B cell (primary cell): ENCODE measurements at regions not wholly inside any gene's neighbourhood (a gene's known extent, or its start where the extent isn't known, plus 50 kb on each side); places are given as distances from the start of the nearest gene placed in this dataset.

Experiments
- ATAC-seq: fragments of 200-7000 bp; cut with Tn5 transposase; one replicate; pipeline ENCODE4 v1.10.0; 2021; ENCODE audit warnings: low read depth, mild to moderate bottlenecking, moderate number of reproducible peaks, moderate library complexity
- CTCF ChIA-PET: fragments of 350-600 bp; sonication (Branson Sonifier 250); formaldehyde crosslinking; loops from one replicate; lab custom pipeline; 2021; ENCODE audit warnings: antibody characterized with exemption, inconsistent platforms; lab: Charles Lee
- POLR2A ChIA-PET: fragments of 350-600 bp; sonication (Branson Sonifier 250); formaldehyde crosslinking; loops from one replicate; lab custom pipeline; 2021; ENCODE audit warnings: antibody characterized with exemption; lab: Charles Lee
- DNase-seq: peaks from one replicate; pipeline ENCODE4 v3.0.0; 2013
- H2AFZ ChIP-seq: 2 replicates; pipeline ENCODE4 v1.6.1; 2012; ENCODE audit warnings: mild to moderate bottlenecking, low read depth, low read length; ENCODE audit not compliant: insufficient read depth, poor library complexity, severe bottlenecking
- H3K27ac ChIP-seq, 2 donors: 1 replicate in 1 of 2; 2 replicates in 1 of 2; pipeline ENCODE4 v1.5.1; 2012 to 2013; ENCODE audit warnings: low read length in 2 of 2, mild to moderate bottlenecking in 2 of 2, moderate library complexity in 1 of 2
- H3K27me3 ChIP-seq, 4 experiments: fragments of 200-600 bp in 1 of 4; sonication (generic) in 1 of 4; replicated peaks in 1 of 4; 1 replicate in 2 of 4; 2 replicates in 2 of 4; pipeline versions ENCODE4 v1.6.1 to v1.7.0; 2013 to 2016; ENCODE audit warnings: low read length in 3 of 4, mild to moderate bottlenecking in 2 of 4, mixed read lengths in 1 of 4, moderate library complexity in 1 of 4; ENCODE audit not compliant: insufficient read depth in 4 of 4, control insufficient read depth in 3 of 4; ENCODE audit errors: control extremely low read depth in 1 of 4
- H3K36me3 ChIP-seq, 2 experiments: replicated peaks in 1 of 2; 1 replicate in 1 of 2; 2 replicates in 1 of 2; pipeline versions ENCODE4 v1.6.1 to v1.7.1; 2013; ENCODE audit warnings: low read length in 1 of 2; ENCODE audit not compliant: insufficient read depth in 2 of 2, control insufficient read depth in 1 of 2; ENCODE audit errors: control extremely low read depth in 1 of 2, extremely low read depth in 1 of 2
- H3K4me1 ChIP-seq, 2 donors: fragments of 200-600 bp in 1 of 2; sonication (generic) in 1 of 2; 1 replicate in 1 of 2; 2 replicates in 1 of 2; pipeline versions ENCODE4 v1.5.1 to v1.6.1; 2013 to 2017; ENCODE audit warnings: low read length in 2 of 2; ENCODE audit not compliant: control insufficient read depth in 2 of 2, insufficient read depth in 2 of 2
- H3K4me2 ChIP-seq: replicated peaks from 2 replicates; pipeline ENCODE3; 2012; ENCODE audit warnings: mild to moderate bottlenecking, low read depth, low read length; ENCODE audit not compliant: poor library complexity, severe bottlenecking
- H3K4me3 ChIP-seq, 5 experiments: fragments of 200-600 bp in 1 of 5; sonication (generic) in 1 of 5; 1 replicate in 3 of 5; 2 replicates in 2 of 5; pipeline versions ENCODE4 v1.5.1 to v1.7.0; 2011 to 2016; ENCODE audit warnings: low read length in 4 of 5, mild to moderate bottlenecking in 4 of 5, low read depth in 2 of 5, control low read depth in 1 of 5, moderate library complexity in 1 of 5; ENCODE audit not compliant: insufficient read depth in 1 of 5; ENCODE audit errors: control extremely low read depth in 1 of 5, extremely low read depth in 1 of 5
- H3K79me2 ChIP-seq: fragments of 200-600 bp; sonication (generic); one replicate; pipeline ENCODE4 v1.6.0; 2016; ENCODE audit warnings: low read length; ENCODE audit not compliant: control insufficient read depth, insufficient read depth
- H3K9ac ChIP-seq: fragments of 200-600 bp; sonication (generic); 2 replicates; pipeline ENCODE4 v1.6.1; 2017; ENCODE audit warnings: mild to moderate bottlenecking, low read length, moderate library complexity
- H3K9me3 ChIP-seq, 3 donors: one replicate each; pipeline versions ENCODE4 v1.6.1 to v1.7.1; 2013; ENCODE audit warnings: low read length in 2 of 3; ENCODE audit not compliant: control insufficient read depth in 2 of 3, insufficient read depth in 1 of 3; ENCODE audit errors: control extremely low read depth in 1 of 3
- H4K20me1 ChIP-seq: 2 replicates; pipeline ENCODE4 v1.6.0; 2012; ENCODE audit warnings: mild to moderate bottlenecking, low read length; ENCODE audit not compliant: insufficient read depth, control insufficient read depth, poor library complexity, severe bottlenecking
- H3K27ac Mint-ChIP-seq: one replicate; pipeline ENCODE4 v1.8.0; 2021; ENCODE audit warnings: mixed read lengths
- H3K27me3 Mint-ChIP-seq: one replicate; pipeline ENCODE4 v1.8.0; 2021; ENCODE audit warnings: mixed read lengths
- H3K4me1 Mint-ChIP-seq: one replicate; pipeline ENCODE4 v1.8.0; 2021; ENCODE audit warnings: mixed read lengths
- H3K4me3 Mint-ChIP-seq: one replicate; pipeline ENCODE4 v1.8.0; 2021; ENCODE audit warnings: mixed read lengths
- H3K9me3 Mint-ChIP-seq: one replicate; pipeline ENCODE4 v1.8.0; 2022; ENCODE audit warnings: mixed read lengths; ENCODE audit not compliant: insufficient read depth
- CTCF ChIP-seq: fragments of 200-600 bp; IDR thresholded peaks from one replicate; pipeline ENCODE4 v1.8.0; 2022; ENCODE audit warnings: antibody characterized with exemption, mild to moderate bottlenecking
- EZH2 ChIP-seq: IDR thresholded peaks from 2 replicates; pipeline ENCODE4 v1.6.1; 2012; ENCODE audit warnings: borderline replicate concordance, low read depth, mild to moderate bottlenecking, moderate library complexity, low read length; ENCODE audit not compliant: insufficient read depth, poor library complexity, severe bottlenecking
- WGBS: methylation state at CpG from one replicate; pipeline ENCODE4 v1.1.5; 2013; ENCODE audit warnings: missing lambda C conversion rate; ENCODE audit not compliant: insufficient coverage; 5-methylcytosine and 5-hydroxymethylcytosine counted together
- intact Hi-C: fragments of 100-400 bp; cut with micrococcal nuclease; formaldehyde crosslinking; loops from one replicate; pipeline ENCODE4 v1.10.0; 2022

GRCh38 chr7:35436452-35436851 is 182.6 kb upstream of the TBX20 start:
- ATAC-seq = no peak
- no peak overlapping the region for H3K9ac ChIP-seq
- no peak overlapping the region for H3K4me2 ChIP-seq
- ChIA-PET CTCF (interaction anchor here (1.4 kb wide), 1 partner anchor 12 kb away, joined by 4 read pairs; no protein-coding TSS in a partner anchor), POLR2A (no interaction called here)
- DNase-seq = no peak
- no peak overlapping the region for H3K4me3 ChIP-seq
- H3K9me3 ChIP-seq = no peaks in the 10 kb centered on the region
- no peaks in the 10 kb centered on the region for H4K20me1 ChIP-seq
- Mint-ChIP-seq H3K27me3 (peaks cover 26% of the 10 kb centered on the region), H3K9me3 (no peaks in the 10 kb centered on the region), H3K27ac (no peak overlapping the region), H3K4me1 (no peaks in the 10 kb centered on the region), H3K4me3 (no peak overlapping the region)
- no peak overlapping the region for H2AFZ ChIP-seq
- intact Hi-C loops = no loop called here
- H3K79me2 ChIP-seq = no peaks in the 10 kb centered on the region
- WGBS = 93% methylated on average over 3 of the region's 5 CpGs
- H3K27ac ChIP-seq = no peak overlapping the region
- H3K36me3 ChIP-seq = no peaks in the 10 kb centered on the region
- no peaks in the 10 kb centered on the region for H3K27me3 ChIP-seq
- no peaks in the 10 kb centered on the region for H3K4me1 ChIP-seq
- no peak for TF ChIP-seq EZH2
- no peak for TF ChIP-seq CTCF

GRCh38 chr7:35430547-35431153 is 176.8 kb upstream of the TBX20 start:
- Mint-ChIP-seq H3K9me3 (peaks cover 1% of the 10 kb centered on the region), H3K27ac (no peak overlapping the region), H3K4me1 (no peaks in the 10 kb centered on the region), H3K27me3 (peaks cover 27% of the 10 kb centered on the region), H3K4me3 (no peak overlapping the region)
- H3K27ac ChIP-seq = no peak overlapping the region
- H3K9ac ChIP-seq = no peak overlapping the region
- H3K4me2 ChIP-seq = no peak overlapping the region
- no peaks in the 10 kb centered on the region for H4K20me1 ChIP-seq
- H3K4me1 ChIP-seq = no peaks in the 10 kb centered on the region
- intact Hi-C loops = no loop called here
- ATAC-seq (no peak), DNase-seq (no peak)
- no peaks in the 10 kb centered on the region for H3K36me3 ChIP-seq
- POLR2A ChIA-PET = no interaction called here
- H3K9me3 ChIP-seq = peaks cover 0 to 11% (median 6%) of the 10 kb centered on the region in 3 donors
- WGBS = 67% methylated on average over 7 of the region's 7 CpGs
- H3K27me3 ChIP-seq = peaks cover 0 to 7% (median 0%) of the 10 kb centered on the region in 4 experiments
- CTCF ChIA-PET = no interaction called here
- H3K4me3 ChIP-seq = no peak overlapping the region
- H3K79me2 ChIP-seq = no peaks in the 10 kb centered on the region
- TF ChIP-seq CTCF (peak; percentile 39), EZH2 (no peak)
- H2AFZ ChIP-seq = no peak overlapping the region
